ENCODE measurements at regions not wholly inside any gene's neighbourhood (a gene's known extent, or its start where the extent isn't known, plus 50 kb on each side); places are given as distances from the start of the nearest gene placed in this dataset.

GRCh38 chr5:175021841-175022625, 297.7 kb downstream of the MSX2 start:
- DNase-seq, result no peak

- DNase-seq, result no peak
Measured at GRCh38 chr5:175021321-175021720, 296.9 kb downstream of the MSX2 start.

GRCh38 chr5:175015028-175015685, 290.8 kb downstream of the MSX2 start:
- no peak for DNase-seq

- no peak for DNase-seq
Measured at GRCh38 chr5:175013251-175013650, 288.9 kb downstream of the MSX2 start.

- no peak for DNase-seq
Measured at GRCh38 chr5:175012267-175012666, 287.9 kb downstream of the MSX2 start.

- no peak for DNase-seq
Measured at GRCh38 chr5:175003531-175003930, 279.1 kb downstream of the MSX2 start.

- DNase-seq, result no peak
Measured at GRCh38 chr5:175001876-175002645, 277.7 kb downstream of the MSX2 start.

- DNase-seq, result no peak
Measured at GRCh38 chr5:175001311-175001710, 276.9 kb downstream of the MSX2 start.

GRCh38 chr5:174999581-174999980, 275.2 kb downstream of the MSX2 start:
- DNase-seq, result no peak

GRCh38 chr5:174998131-174998730, 273.8 kb downstream of the MSX2 start:
- no peak for DNase-seq

GRCh38 chr5:174997688-174998087, 273.3 kb downstream of the MSX2 start:
- DNase-seq, result no peak

GRCh38 chr5:174996941-174997340, 272.6 kb downstream of the MSX2 start:
- no peak for DNase-seq

- no peak for DNase-seq
Measured at GRCh38 chr5:174995827-174996226, 271.4 kb downstream of the MSX2 start.

GRCh38 chr5:174991847-174992246, 267.5 kb downstream of the MSX2 start:
- no peak for DNase-seq

- DNase-seq, result no peak
Measured at GRCh38 chr5:174990909-174991308, 266.5 kb downstream of the MSX2 start.

GRCh38 chr5:174987443-174988012, 263.1 kb downstream of the MSX2 start:
- no peak for DNase-seq

- no peak for DNase-seq
Measured at GRCh38 chr5:174984863-174985262, 260.5 kb downstream of the MSX2 start.

GRCh38 chr5:174982485-174982884, 258.1 kb downstream of the MSX2 start:
- no peak for DNase-seq

- DNase-seq, result no peak
Measured at GRCh38 chr5:174981416-174981815, 257.0 kb downstream of the MSX2 start.

GRCh38 chr5:174980952-174981351, 256.6 kb downstream of the MSX2 start:
- no peak for DNase-seq

- DNase-seq, result no peak
Measured at GRCh38 chr5:174972291-174972690, 247.9 kb downstream of the MSX2 start.

- DNase-seq, result no peak
Measured at GRCh38 chr5:174971210-174971609, 246.8 kb downstream of the MSX2 start.

- DNase-seq, result no peak
Measured at GRCh38 chr5:174970502-174970901, 246.1 kb downstream of the MSX2 start.
